AG10803 (cell line): ENCODE measurements at regions not wholly inside any gene's neighbourhood (a gene's known extent, or its start where the extent isn't known, plus 50 kb on each side); places are given as distances from the start of the nearest gene placed in this dataset.

Source experiments
- DNase-seq: peaks from one replicate; pipeline ENCODE4 v3.0.0; 2010; ENCODE audit warnings: low read depth
- H3K4me3 ChIP-seq: 2 replicates; pipeline ENCODE4 v1.5.1; 2011; ENCODE audit warnings: mild to moderate bottlenecking, low read length, control low read depth
- CTCF ChIP-seq: conservative IDR thresholded peaks from 2 replicates; pipeline ENCODE4 v1.5.1; 2011; ENCODE audit warnings: mild to moderate bottlenecking, low read length, control low read depth, inconsistent platforms

- no peak for TF ChIP-seq CTCF
- DNase-seq, result peak; percentile 49
- no peak overlapping the region for H3K4me3 ChIP-seq
Observed at GRCh38 chr6:82080767-82081166, 166.8 kb downstream of the IBTK start.

GRCh38 chr6:82078286-82078908, 169.1 kb downstream of the IBTK start:
- peak; percentile 29 for DNase-seq
- TF ChIP-seq CTCF, result no peak
- H3K4me3 ChIP-seq, result no peak overlapping the region

- TF ChIP-seq CTCF, result 0 out of 2 replicates have a peak, but pooled peaks have one; percentile 23
- no peak overlapping the region for H3K4me3 ChIP-seq
- DNase-seq, result no peak
Observed at GRCh38 chr6:82076916-82077315, 170.6 kb downstream of the IBTK start.

- DNase-seq, result peak; percentile 24
- no peak for TF ChIP-seq CTCF
Observed at GRCh38 chr6:82074556-82074955, 173.0 kb downstream of the IBTK start.

GRCh38 chr6:82073484-82073883, 174.1 kb downstream of the IBTK start:
- DNase-seq, result no peak
- H3K4me3 ChIP-seq, result no peak overlapping the region
- no peak for TF ChIP-seq CTCF

More at GRCh38 chr6:82074556-82074955, 173.0 kb downstream of the IBTK start:
- no peak overlapping the region for H3K4me3 ChIP-seq

DNA sequence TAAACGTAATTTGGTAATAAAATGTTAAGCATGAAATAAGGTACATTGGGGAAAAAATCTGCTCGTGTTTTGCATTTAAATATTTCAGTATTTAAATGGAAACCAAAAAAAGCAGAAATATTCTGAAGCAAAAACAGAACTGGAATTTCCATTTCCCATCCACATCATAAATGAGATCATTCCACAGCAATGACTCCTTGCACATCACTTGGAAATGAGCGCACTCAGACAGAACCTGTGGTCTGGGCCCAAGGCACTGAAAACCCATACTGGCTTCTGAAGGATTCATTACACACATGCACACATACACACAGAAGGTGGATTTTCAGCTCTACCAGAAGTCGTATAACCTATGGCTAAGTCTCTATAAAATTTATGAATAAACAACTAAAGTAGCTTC, 174.8 kb downstream of the IBTK start:
- H3K4me3 ChIP-seq, result no peak overlapping the region
- DNase-seq, result peak; percentile 86
- TF ChIP-seq CTCF, result no peak

DNA sequence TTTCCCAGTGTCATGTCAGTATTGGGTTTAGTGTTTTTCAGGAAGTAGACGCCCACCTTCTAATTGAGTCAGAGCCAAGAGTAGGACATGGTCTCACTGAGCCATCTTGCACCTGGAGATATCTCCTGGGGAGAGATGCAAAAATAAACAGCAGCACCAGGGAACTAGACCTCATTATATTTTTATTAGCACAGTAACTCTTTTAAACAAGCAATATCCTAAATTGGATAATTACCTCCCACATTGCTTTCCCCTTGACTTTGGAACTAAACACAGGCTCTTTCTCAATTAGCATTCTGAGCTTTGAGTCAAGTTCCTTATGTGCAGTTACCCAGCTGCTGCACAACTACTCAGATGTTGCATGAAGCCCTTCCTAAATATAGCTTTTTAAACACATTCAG, 175.4 kb downstream of the IBTK start:
- DNase-seq, result peak; percentile 51
- no peak for TF ChIP-seq CTCF
- no peak overlapping the region for H3K4me3 ChIP-seq
